ENCODE measurements at regions not wholly inside any gene's neighbourhood (a gene's known extent, or its start where the extent isn't known, plus 50 kb on each side); places are given as distances from the start of the nearest gene placed in this dataset.

GRCh38 chr10:62466590-62466989 is 92.4 kb downstream of the ZNF365 start:
- no peaks in the 10 kb centered on the region for H3K79me2 ChIP-seq (ENCODE audit: control insufficient read depth, insufficient read depth, low read length)
- dilution Hi-C loops (cut with MboI; ENCODE audit: extremely low pct_ligation_motif_present, low sequenced_read_pairs): no loop called here
- BruUV-seq (replicated peaks): no TSS peak
- TF ChIP-seq CTCF (IDR thresholded peaks at IDR 0.05; ENCODE audit: extremely low read depth in 1 of 2, insufficient read depth in 1 of 2, low read depth in 1 of 2, low read length in 2 of 2): no peak
- no peak for TF ChIP-seq POLR2A (IDR thresholded peaks at IDR 0.05; ENCODE audit: low read depth, low read length)
- TF ChIP-seq MYC (IDR thresholded peaks at IDR 0.05; ENCODE audit: low read depth, low read length): no peak
- TF ChIP-seq GATA2 (IDR thresholded peaks at IDR 0.05; ENCODE audit: insufficient read depth, insufficient read length, low read depth, low read length): no peak
- no peak for TF ChIP-seq POLR2AphosphoS5 (IDR thresholded peaks at IDR 0.05; ENCODE audit: insufficient read depth, low read depth, low read length)
- TF ChIP-seq EZH2 (IDR thresholded peaks at IDR 0.05; ENCODE audit: borderline replicate concordance, low read depth, low read length, severe bottlenecking): no peak
- no peak for TF ChIP-seq MAX (IDR thresholded peaks at IDR 0.05; ENCODE audit: insufficient read depth, insufficient read length)
- no peak for TF ChIP-seq JUN (IDR thresholded peaks at IDR 0.05; ENCODE audit: borderline replicate concordance, insufficient read depth, insufficient read length, low read depth)
- TF ChIP-seq FOS (IDR thresholded peaks at IDR 0.05; ENCODE audit: borderline replicate concordance, insufficient read depth, low read length): no peak
- no peak overlapping the region for H3K4me2 ChIP-seq (ENCODE audit: insufficient read depth, low read length)
- H2AFZ ChIP-seq (ENCODE audit: low read depth, low read length): no peak overlapping the region
- H4K20me1 ChIP-seq (replicated peaks; ENCODE audit: control insufficient read depth, extremely low read depth, insufficient read depth, low read length): no peaks in the 10 kb centered on the region
- H3K27ac ChIP-seq (ENCODE audit: insufficient read depth, low read depth, low read length): no peak overlapping the region
- DNase-seq (ENCODE audit: low read depth, low spot score) (no peak), FAIRE-seq (no peak)
- H3K27me3 ChIP-seq (ENCODE audit: control insufficient read depth in 2 of 2, insufficient read depth in 2 of 2, low read length in 2 of 2): no peaks in the 10 kb centered on the region
- no peaks in the 10 kb centered on the region for H3K9me3 ChIP-seq (replicated peaks; ENCODE audit: control insufficient read depth, insufficient read depth, low read length)
- no peaks in the 10 kb centered on the region for H3K9me1 ChIP-seq (replicated peaks; ENCODE audit: control insufficient read depth, extremely low read depth, insufficient read depth, low read length)
- intact Hi-C loops (cut with micrococcal nuclease): no loop called here
- H3K4me3 ChIP-seq (replicated peaks in 1 of 3; ENCODE audit: insufficient read depth in 1 of 3, low read depth in 1 of 3, low read length in 3 of 3): no peak overlapping the region
- H3K36me3 ChIP-seq (ENCODE audit: control insufficient read depth in 2 of 2, extremely low read depth in 1 of 2, insufficient read depth in 2 of 2, low read length in 2 of 2): no peaks in the 10 kb centered on the region
- ChIA-PET CTCF (no interaction called here), POLR2A (no interaction called here)
- H3K9ac ChIP-seq (replicated peaks; ENCODE audit: extremely low read depth, insufficient read depth, low read length): no peak overlapping the region
- H3K4me1 ChIP-seq (ENCODE audit: control insufficient read depth, extremely low read depth, insufficient read depth, low read length): no peaks in the 10 kb centered on the region
